HUES6 (cell line): ENCODE measurements at regions not wholly inside any gene's neighbourhood (a gene's known extent, or its start where the extent isn't known, plus 50 kb on each side); places are given as distances from the start of the nearest gene placed in this dataset.

ENCODE experiments used
- H3K27ac ChIP-seq: 2 replicates; pipeline ENCODE4 v1.7.0; 2013; ENCODE audit warnings: low read depth, mild to moderate bottlenecking, low read length, inconsistent platforms
- H3K27me3 ChIP-seq: 2 replicates; pipeline ENCODE4 v1.6.1; 2013; ENCODE audit warnings: low read length; ENCODE audit not compliant: control insufficient read depth, insufficient read depth
- H3K36me3 ChIP-seq: 2 replicates; pipeline ENCODE4 v1.6.1; 2013; ENCODE audit warnings: low read length; ENCODE audit not compliant: control insufficient read depth, insufficient read depth
- H3K4me1 ChIP-seq: 2 replicates; pipeline ENCODE4 v1.6.1; 2013; ENCODE audit warnings: low read length; ENCODE audit not compliant: control insufficient read depth, insufficient read depth
- H3K4me3 ChIP-seq: 2 replicates; pipeline ENCODE4 v1.5.1; 2013; ENCODE audit warnings: low read depth, low read length
- H3K9ac ChIP-seq: one replicate; pipeline ENCODE4 v1.6.1; 2013; ENCODE audit warnings: mild to moderate bottlenecking, low read length
- H3K9me3 ChIP-seq: 2 replicates; pipeline ENCODE4 v1.6.1; 2013; ENCODE audit warnings: low read depth, low read length; ENCODE audit not compliant: control insufficient read depth, insufficient read depth

GRCh38 chr14:97762386-97762785 lies 965.2 kb downstream of the VRK1 start:
- H3K27me3 ChIP-seq = no peaks in the 10 kb centered on the region
- H3K9ac ChIP-seq = no peak overlapping the region

GRCh38 chr14:97771340-97772045 lies 974.3 kb downstream of the VRK1 start:
- H3K27me3 ChIP-seq = no peaks in the 10 kb centered on the region
- no peak overlapping the region for H3K9ac ChIP-seq
- no peak overlapping the region for H3K27ac ChIP-seq
- H3K4me3 ChIP-seq = no peak overlapping the region
- no peaks in the 10 kb centered on the region for H3K9me3 ChIP-seq
- H3K36me3 ChIP-seq = no peaks in the 10 kb centered on the region
- no peaks in the 10 kb centered on the region for H3K4me1 ChIP-seq

More at GRCh38 chr14:97762386-97762785, 965.2 kb downstream of the VRK1 start:
- Histone ChIP-seq H3K4me3 (no peak overlapping the region), H3K27ac (no peak overlapping the region), H3K9me3 (no peaks in the 10 kb centered on the region), H3K36me3 (no peaks in the 10 kb centered on the region), H3K4me1 (peaks cover 9% of the 10 kb centered on the region; the same call in 1 of the 2 replicates)

- Histone ChIP-seq H3K4me1 (no peaks in the 10 kb centered on the region), H3K27me3 (no peaks in the 10 kb centered on the region), H3K4me3 (no peak overlapping the region), H3K36me3 (no peaks in the 10 kb centered on the region), H3K9ac (no peak overlapping the region), H3K9me3 (no peaks in the 10 kb centered on the region), H3K27ac (no peak overlapping the region)
Measured at GRCh38 chr14:97773598-97773997, 976.4 kb downstream of the VRK1 start.

- no peak overlapping the region for H3K27ac ChIP-seq
- no peaks in the 10 kb centered on the region for H3K4me1 ChIP-seq
- H3K9me3 ChIP-seq = no peaks in the 10 kb centered on the region
- no peak overlapping the region for H3K9ac ChIP-seq
- H3K4me3 ChIP-seq = no peak overlapping the region
- no peaks in the 10 kb centered on the region for H3K27me3 ChIP-seq
- H3K36me3 ChIP-seq = no peaks in the 10 kb centered on the region
Measured at GRCh38 chr14:97776890-97777558, 979.8 kb downstream of the VRK1 start.

GRCh38 chr14:97777622-97778355 lies 980.6 kb downstream of the VRK1 start:
- H3K36me3 ChIP-seq = no peaks in the 10 kb centered on the region
- H3K27ac ChIP-seq = no peak overlapping the region
- H3K4me3 ChIP-seq = no peak overlapping the region
- H3K4me1 ChIP-seq = no peaks in the 10 kb centered on the region
- no peak overlapping the region for H3K9ac ChIP-seq
- H3K27me3 ChIP-seq = no peaks in the 10 kb centered on the region
- H3K9me3 ChIP-seq = no peaks in the 10 kb centered on the region

- no peaks in the 10 kb centered on the region for H3K27me3 ChIP-seq
- no peak overlapping the region for H3K4me3 ChIP-seq
- H3K27ac ChIP-seq = no peak overlapping the region
- H3K36me3 ChIP-seq = no peaks in the 10 kb centered on the region
- H3K9ac ChIP-seq = no peak overlapping the region
- H3K4me1 ChIP-seq = no peaks in the 10 kb centered on the region
- H3K9me3 ChIP-seq = no peaks in the 10 kb centered on the region
Measured at GRCh38 chr14:97779140-97779539, 982.0 kb downstream of the VRK1 start.

GRCh38 chr14:97780804-97781203 lies 983.6 kb downstream of the VRK1 start:
- Histone ChIP-seq H3K4me3 (no peak overlapping the region), H3K36me3 (no peaks in the 10 kb centered on the region), H3K4me1 (no peaks in the 10 kb centered on the region), H3K27me3 (no peaks in the 10 kb centered on the region), H3K27ac (no peak overlapping the region), H3K9me3 (no peaks in the 10 kb centered on the region; the same call in 1 of the 2 replicates), H3K9ac (no peak overlapping the region)

- no peak overlapping the region for H3K4me3 ChIP-seq
- no peaks in the 10 kb centered on the region; the same call in 1 of the 2 replicates for H3K9me3 ChIP-seq
- H3K9ac ChIP-seq = no peak overlapping the region
- no peaks in the 10 kb centered on the region for H3K36me3 ChIP-seq
- H3K27me3 ChIP-seq = no peaks in the 10 kb centered on the region
- no peak overlapping the region for H3K27ac ChIP-seq
- no peaks in the 10 kb centered on the region for H3K4me1 ChIP-seq
Measured at GRCh38 chr14:97781961-97782360, 984.8 kb downstream of the VRK1 start.

GRCh38 chr14:97782871-97783414 lies 985.8 kb downstream of the VRK1 start:
- no peak overlapping the region for H3K9ac ChIP-seq
- H3K36me3 ChIP-seq = no peaks in the 10 kb centered on the region
- no peaks in the 10 kb centered on the region; the same call in 1 of the 2 replicates for H3K9me3 ChIP-seq
- H3K27ac ChIP-seq = no peak overlapping the region
- no peak overlapping the region for H3K4me3 ChIP-seq
- H3K4me1 ChIP-seq = no peaks in the 10 kb centered on the region
- H3K27me3 ChIP-seq = no peaks in the 10 kb centered on the region

- Histone ChIP-seq H3K27me3 (no peaks in the 10 kb centered on the region), H3K4me1 (no peaks in the 10 kb centered on the region), H3K4me3 (no peak overlapping the region), H3K36me3 (no peaks in the 10 kb centered on the region), H3K9me3 (no peaks in the 10 kb centered on the region; the same call in 1 of the 2 replicates), H3K9ac (no peak overlapping the region), H3K27ac (no peak overlapping the region)
Measured at GRCh38 chr14:97785495-97785894, 988.3 kb downstream of the VRK1 start.

- Histone ChIP-seq H3K4me1 (no peaks in the 10 kb centered on the region), H3K9ac (no peak overlapping the region), H3K27ac (no peak overlapping the region), H3K4me3 (no peak overlapping the region), H3K9me3 (no peaks in the 10 kb centered on the region; the same call in 1 of the 2 replicates), H3K36me3 (no peaks in the 10 kb centered on the region), H3K27me3 (no peaks in the 10 kb centered on the region)
Measured at GRCh38 chr14:97788364-97788763, 991.2 kb downstream of the VRK1 start.
